Stimulated activated CD4-positive, alpha-beta T cell treated with anti-CD3 and anti-CD28 coated beads, TNF-alpha, amount 100 ng/mL, for 48 hours (primary cell): ENCODE measurements at regions not wholly inside any gene's neighbourhood (a gene's known extent, or its start where the extent isn't known, plus 50 kb on each side); places are given as distances from the start of the nearest gene placed in this dataset.
"Not testable (repeated sequence)": the region's sequence is repeated elsewhere in the genome, so short reads cannot be mapped to it uniquely, and the experiment has no call there.

Source experiments
- DNase-seq, 3 donors: peaks; one replicate each; pipeline ENCODE4 v3.0.0-alpha.2; 2020; ENCODE audit warnings: low read depth in 3 of 3

- DNase-seq = no peak
Measured at GRCh38 chr13:90933097-90933826, 414.2 kb upstream of the MIR17HG start.

- no peak for DNase-seq
Measured at GRCh38 chr13:90934741-90935140, 412.7 kb upstream of the MIR17HG start.

GRCh38 chr13:90938848-90939247, 408.6 kb upstream of the MIR17HG start:
- no peak for DNase-seq

GRCh38 chr13:90943946-90944345, 403.5 kb upstream of the MIR17HG start:
- no peak for DNase-seq

GRCh38 chr13:90945146-90945545, 402.3 kb upstream of the MIR17HG start:
- DNase-seq = not testable (repeated sequence)

- not testable (repeated sequence) for DNase-seq
Measured at GRCh38 chr13:90946125-90946524, 401.4 kb upstream of the MIR17HG start.

GRCh38 chr13:90947976-90948375, 399.5 kb upstream of the MIR17HG start:
- DNase-seq = no peak

GRCh38 chr13:90950160-90950559, 397.3 kb upstream of the MIR17HG start:
- DNase-seq = no peak

GRCh38 chr13:90951663-90952062, 395.8 kb upstream of the MIR17HG start:
- no peak for DNase-seq

GRCh38 chr13:90952326-90952725, 395.2 kb upstream of the MIR17HG start:
- no peak for DNase-seq

- no peak for DNase-seq
Measured at GRCh38 chr13:90954605-90955195, 392.8 kb upstream of the MIR17HG start.

- no peak for DNase-seq
Measured at GRCh38 chr13:90956031-90956430, 391.5 kb upstream of the MIR17HG start.

- DNase-seq = no peak
Measured at GRCh38 chr13:90958866-90959265, 388.6 kb upstream of the MIR17HG start.

- no peak for DNase-seq
Measured at GRCh38 chr13:90968166-90968904, 379.2 kb upstream of the MIR17HG start.

- DNase-seq = no peak
Measured at GRCh38 chr13:90974249-90974975, 373.1 kb upstream of the MIR17HG start.

- DNase-seq = no peak
Measured at GRCh38 chr13:90979059-90979458, 368.4 kb upstream of the MIR17HG start.

GRCh38 chr13:90984756-90985155, 362.7 kb upstream of the MIR17HG start:
- no peak for DNase-seq

GRCh38 chr13:90995001-90995400, 352.5 kb upstream of the MIR17HG start:
- DNase-seq = no peak

GRCh38 chr13:90995614-90996013, 351.9 kb upstream of the MIR17HG start:
- no peak for DNase-seq

GRCh38 chr13:90997951-90998350, 349.5 kb upstream of the MIR17HG start:
- no peak for DNase-seq

- no peak for DNase-seq
Measured at GRCh38 chr13:90999401-90999800, 348.1 kb upstream of the MIR17HG start.

GRCh38 chr13:91001371-91001770, 346.1 kb upstream of the MIR17HG start:
- DNase-seq = no peak
